ENCODE measurements at regions not wholly inside any gene's neighbourhood (a gene's known extent, or its start where the extent isn't known, plus 50 kb on each side); places are given as distances from the start of the nearest gene placed in this dataset.
A peak's percentile ranks its signal among the peaks of the same experiment; 100 is the strongest.

DNA sequence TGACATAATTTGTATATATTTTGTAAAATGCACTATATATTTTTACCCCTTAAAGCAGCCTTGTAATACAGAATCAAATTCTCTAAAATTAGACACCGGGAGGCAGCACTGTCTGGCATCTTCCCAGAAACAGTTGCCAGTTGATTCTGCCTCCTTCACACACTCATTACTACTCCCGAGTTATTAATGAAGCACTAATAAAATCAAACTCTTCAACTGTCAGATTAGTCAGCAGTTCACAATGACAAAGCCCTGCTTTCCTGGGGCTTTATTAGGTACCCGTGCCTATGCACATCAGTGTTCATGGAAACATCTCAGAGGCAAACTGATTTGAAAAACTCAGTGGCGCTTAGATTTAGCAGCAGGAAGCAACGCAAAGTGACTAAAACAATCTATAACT, 103.5 kb upstream of the VEGFC start:
- H4K20me1 ChIP-seq (ENCODE audit: insufficient read depth, low read length), result no peaks in the 10 kb centered on the region
- no peaks in the 10 kb centered on the region for H3K36me3 ChIP-seq (replicated peaks; ENCODE audit: low read depth, low read length)
- H3K79me2 ChIP-seq (ENCODE audit: low read length), result no peaks in the 10 kb centered on the region
- no peak for TF ChIP-seq EZH2phosphoT487 (IDR thresholded peaks at IDR 0.05; ENCODE audit: low read depth)
- TF ChIP-seq, protein P1, sequence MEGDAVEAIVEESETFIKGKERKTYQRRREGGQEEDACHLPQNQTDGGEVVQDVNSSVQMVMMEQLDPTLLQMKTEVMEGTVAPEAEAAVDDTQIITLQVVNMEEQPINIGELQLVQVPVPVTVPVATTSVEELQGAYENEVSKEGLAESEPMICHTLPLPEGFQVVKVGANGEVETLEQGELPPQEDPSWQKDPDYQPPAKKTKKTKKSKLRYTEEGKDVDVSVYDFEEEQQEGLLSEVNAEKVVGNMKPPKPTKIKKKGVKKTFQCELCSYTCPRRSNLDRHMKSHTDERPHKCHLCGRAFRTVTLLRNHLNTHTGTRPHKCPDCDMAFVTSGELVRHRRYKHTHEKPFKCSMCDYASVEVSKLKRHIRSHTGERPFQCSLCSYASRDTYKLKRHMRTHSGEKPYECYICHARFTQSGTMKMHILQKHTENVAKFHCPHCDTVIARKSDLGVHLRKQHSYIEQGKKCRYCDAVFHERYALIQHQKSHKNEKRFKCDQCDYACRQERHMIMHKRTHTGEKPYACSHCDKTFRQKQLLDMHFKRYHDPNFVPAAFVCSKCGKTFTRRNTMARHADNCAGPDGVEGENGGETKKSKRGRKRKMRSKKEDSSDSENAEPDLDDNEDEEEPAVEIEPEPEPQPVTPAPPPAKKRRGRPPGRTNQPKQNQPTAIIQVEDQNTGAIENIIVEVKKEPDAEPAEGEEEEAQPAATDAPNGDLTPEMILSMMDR (IDR thresholded peaks at IDR 0.05; ENCODE audit: low read depth, low read length), result no peak
- H3K27ac ChIP-seq (ENCODE audit: low read length), result no peak overlapping the region
- H3K4me2 ChIP-seq (ENCODE audit: low read length), result no peak overlapping the region
- H3K27me3 ChIP-seq (ENCODE audit: low read depth, low read length), result no peaks in the 10 kb centered on the region; the same call in 1 of the 2 replicates
- no peak overlapping the region for H2AFZ ChIP-seq (ENCODE audit: low read depth, low read length)
- no peak overlapping the region for H3K4me3 ChIP-seq (ENCODE audit: low read length)
- H3K9me3 ChIP-seq (ENCODE audit: insufficient read depth, low read length), result no peaks in the 10 kb centered on the region
- H3K9ac ChIP-seq (ENCODE audit: low read length), result no peak overlapping the region
- H3K4me1 ChIP-seq (ENCODE audit: low read length), result peaks cover 11% of the 10 kb centered on the region

DNA sequence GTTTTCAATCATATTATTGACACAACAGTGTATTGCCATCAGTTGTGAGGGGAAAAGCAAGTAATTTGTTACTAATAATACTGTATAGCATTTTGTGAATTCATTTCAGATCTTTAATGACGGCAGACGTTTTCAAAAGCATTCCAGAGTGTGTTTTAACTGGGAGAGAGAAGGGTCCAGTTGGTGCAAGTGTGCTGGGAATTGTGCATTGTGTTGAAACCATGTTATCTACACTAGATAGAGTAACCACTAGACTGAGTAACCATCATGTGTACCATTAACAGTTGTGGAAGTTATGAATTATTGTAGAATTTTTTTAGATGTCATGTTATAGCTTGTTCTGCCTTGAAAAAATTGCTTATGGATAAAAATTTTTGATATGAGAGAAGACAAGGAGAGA, 104.5 kb upstream of the VEGFC start:
- H3K79me2 ChIP-seq (ENCODE audit: low read length), result no peaks in the 10 kb centered on the region
- no peak overlapping the region for H3K4me2 ChIP-seq (ENCODE audit: low read length)
- no peak overlapping the region for H2AFZ ChIP-seq (ENCODE audit: low read depth, low read length)
- peaks cover 11% of the 10 kb centered on the region for H3K4me1 ChIP-seq (ENCODE audit: low read length)
- H4K20me1 ChIP-seq (ENCODE audit: insufficient read depth, low read length), result no peaks in the 10 kb centered on the region
- no peak overlapping the region for H3K27ac ChIP-seq (ENCODE audit: low read length)
- H3K27me3 ChIP-seq (ENCODE audit: low read depth, low read length), result no peaks in the 10 kb centered on the region; the same call in 1 of the 2 replicates
- no peak overlapping the region for H3K4me3 ChIP-seq (ENCODE audit: low read length)
- H3K9me3 ChIP-seq (ENCODE audit: insufficient read depth, low read length), result no peaks in the 10 kb centered on the region
- no peak overlapping the region for H3K9ac ChIP-seq (ENCODE audit: low read length)
- no peaks in the 10 kb centered on the region for H3K36me3 ChIP-seq (replicated peaks; ENCODE audit: low read depth, low read length)
- TF ChIP-seq EZH2phosphoT487 (IDR thresholded peaks at IDR 0.05; ENCODE audit: low read depth), result no peak
- TF ChIP-seq, protein P1 (IDR thresholded peaks at IDR 0.05; ENCODE audit: low read depth, low read length), result no peak

GRCh38 chr4:176898791-176899190, 106.1 kb upstream of the VEGFC start:
- Histone ChIP-seq H4K20me1 (ENCODE audit: insufficient read depth, low read length) (no peaks in the 10 kb centered on the region), H3K4me3 (ENCODE audit: low read length) (no peak overlapping the region), H3K4me2 (ENCODE audit: low read length) (no peak overlapping the region), H3K4me1 (ENCODE audit: low read length) (peaks cover 24% of the 10 kb centered on the region), H3K27ac (ENCODE audit: low read length) (no peak overlapping the region), H2AFZ (ENCODE audit: low read depth, low read length) (no peak overlapping the region), H3K9ac (ENCODE audit: low read length) (no peak overlapping the region), H3K36me3 (replicated peaks; ENCODE audit: low read depth, low read length) (no peaks in the 10 kb centered on the region), H3K79me2 (ENCODE audit: low read length) (no peaks in the 10 kb centered on the region), H3K27me3 (ENCODE audit: low read depth, low read length) (no peaks in the 10 kb centered on the region; the same call in 1 of the 2 replicates), H3K9me3 (ENCODE audit: insufficient read depth, low read length) (no peaks in the 10 kb centered on the region)
- no peak for TF ChIP-seq EZH2phosphoT487 (IDR thresholded peaks at IDR 0.05; ENCODE audit: low read depth)

GRCh38 chr4:176902710-176903323, 110.1 kb upstream of the VEGFC start:
- Histone ChIP-seq H3K9ac (ENCODE audit: low read length) (no peak overlapping the region), H3K27ac (ENCODE audit: low read length) (no peak overlapping the region), H3K79me2 (ENCODE audit: low read length) (no peaks in the 10 kb centered on the region), H3K4me3 (ENCODE audit: low read length) (0 out of 2 replicates have a peak overlapping the region, but pooled peaks have one; percentile 18), H4K20me1 (ENCODE audit: insufficient read depth, low read length) (no peaks in the 10 kb centered on the region), H3K27me3 (ENCODE audit: low read depth, low read length) (0 out of 2 replicates have a peak, but pooled peaks cover 3% of the 10 kb centered on the region), H3K4me2 (ENCODE audit: low read length) (peak overlapping the region; percentile 63), H3K36me3 (replicated peaks; ENCODE audit: low read depth, low read length) (no peaks in the 10 kb centered on the region), H3K9me3 (ENCODE audit: insufficient read depth, low read length) (no peaks in the 10 kb centered on the region), H2AFZ (ENCODE audit: low read depth, low read length) (no peak overlapping the region), H3K4me1 (ENCODE audit: low read length) (peaks cover 18% of the 10 kb centered on the region)
- TF ChIP-seq, protein P1 (IDR thresholded peaks at IDR 0.05; ENCODE audit: low read depth, low read length), result no peak
- no peak for TF ChIP-seq EZH2phosphoT487 (IDR thresholded peaks at IDR 0.05; ENCODE audit: low read depth)
